A204.1 (cell line): ENCODE measurements at regions not wholly inside any gene's neighbourhood (a gene's known extent, or its start where the extent isn't known, plus 50 kb on each side); places are given as distances from the start of the nearest gene placed in this dataset.
"Not testable (repeated sequence)": the region's sequence is repeated elsewhere in the genome, so short reads cannot be mapped to it uniquely, and the experiment has no call there.

Source experiments
- FAIRE-seq: peaks from 2 replicates; lab custom pipeline; 2012; peaks lifted over from hg19 to GRCh38; lab: Jason Lieb, UNC

DNA sequence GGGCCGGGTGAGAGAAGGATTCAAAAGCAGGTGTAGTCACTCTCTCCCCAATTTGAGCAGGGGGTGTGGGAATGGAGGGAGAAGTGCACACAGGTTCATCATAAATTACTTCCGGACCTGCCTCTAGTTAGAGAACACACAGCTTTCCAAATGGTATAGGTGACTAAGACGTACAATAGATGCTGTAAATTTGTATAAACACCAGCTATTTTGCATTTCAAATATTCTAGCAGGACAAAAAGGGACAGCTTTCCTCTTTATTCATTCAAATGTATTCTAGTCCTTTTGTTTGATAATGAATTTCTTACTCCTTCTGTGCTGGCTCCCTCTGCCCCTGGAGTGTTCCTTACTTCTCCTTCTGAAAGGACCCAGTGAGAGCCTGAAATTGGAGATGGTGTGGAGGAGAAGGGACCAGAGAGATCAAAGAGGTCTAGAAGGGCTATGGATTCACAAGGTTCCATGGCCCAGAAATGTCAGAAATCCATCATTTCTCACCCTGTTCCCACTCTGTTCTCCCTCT is 53.2 kb upstream of the SH3BP4 start:
- FAIRE-seq = no peak

DNA sequence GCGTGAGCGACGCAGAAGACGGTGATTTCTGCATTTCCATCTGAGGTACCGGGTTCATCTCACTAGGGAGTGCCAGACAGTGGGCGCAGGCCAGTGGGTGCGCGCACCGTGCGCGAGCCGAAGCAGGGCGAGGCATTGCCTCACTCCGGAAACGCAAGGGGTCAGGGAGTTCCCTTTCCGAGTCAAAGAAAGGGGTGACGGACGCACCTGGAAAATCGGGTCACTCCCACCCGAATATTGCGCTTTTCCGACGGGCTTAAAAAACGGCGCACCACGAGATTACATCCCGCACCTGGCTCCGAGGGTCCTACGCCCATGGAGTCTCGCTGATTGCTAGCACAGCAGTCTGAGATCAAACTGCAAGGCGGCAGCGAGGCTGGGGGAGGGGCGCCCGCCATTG is 63.4 kb upstream of the SH3BP4 start:
- FAIRE-seq = not testable (repeated sequence)

DNA sequence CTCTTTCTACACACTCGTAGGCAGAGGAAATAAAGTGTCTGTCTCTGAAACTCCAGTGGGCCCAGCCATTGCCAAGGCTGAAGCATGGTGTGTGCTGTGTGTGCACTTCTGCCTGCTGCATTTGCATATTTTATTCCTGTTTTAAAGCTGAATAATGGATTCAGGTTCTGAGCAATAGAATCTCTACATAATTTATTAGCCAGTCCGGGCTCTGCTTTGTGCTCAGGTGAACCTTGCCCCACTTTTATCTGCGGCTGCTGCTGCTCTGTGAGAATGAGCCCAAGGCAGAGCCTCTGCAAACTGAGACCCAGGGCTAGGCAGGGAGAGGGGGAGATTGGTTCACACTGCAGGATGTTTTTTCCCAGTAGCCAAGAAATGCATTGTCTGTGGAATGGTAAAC is 64.6 kb upstream of the SH3BP4 start:
- no peak for FAIRE-seq

DNA sequence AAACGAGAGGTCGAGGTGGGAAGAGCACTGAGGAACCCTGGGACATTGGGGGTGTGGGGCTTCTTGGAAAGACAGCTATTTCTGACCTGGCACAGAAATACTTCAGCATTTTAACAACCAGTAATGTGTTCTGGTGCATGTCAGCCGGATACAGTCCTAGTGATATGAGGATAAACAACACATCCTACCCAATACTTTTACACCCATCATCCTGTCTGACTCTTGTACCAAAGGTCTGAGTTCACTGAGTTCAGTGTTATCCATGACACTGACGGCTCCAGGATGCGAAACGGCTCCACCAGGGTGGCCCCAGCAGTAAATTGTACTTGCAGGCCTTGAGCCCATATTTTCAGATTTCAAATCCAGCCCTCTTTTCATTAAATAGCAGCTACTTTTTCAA is 65.9 kb upstream of the SH3BP4 start:
- no peak for FAIRE-seq

DNA sequence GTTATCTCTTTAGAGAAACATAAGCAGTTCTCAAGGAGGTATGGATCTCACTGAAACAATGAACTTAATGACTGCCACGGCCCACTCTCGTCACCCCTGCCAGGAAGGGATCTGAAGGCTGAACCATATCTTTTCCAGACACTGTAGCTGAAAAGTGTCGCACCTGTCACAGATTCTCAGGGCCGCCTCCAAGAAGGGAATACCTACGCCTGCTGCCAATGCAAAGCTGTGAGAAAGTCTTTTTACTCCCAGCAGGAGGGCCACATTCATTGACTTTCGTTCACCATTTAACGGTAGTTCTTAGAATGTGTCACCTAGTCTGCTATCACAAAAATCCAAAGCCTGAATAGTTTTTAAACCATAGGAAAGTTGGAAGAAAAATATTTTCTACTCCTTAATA is 66.7 kb upstream of the SH3BP4 start:
- no peak for FAIRE-seq

DNA sequence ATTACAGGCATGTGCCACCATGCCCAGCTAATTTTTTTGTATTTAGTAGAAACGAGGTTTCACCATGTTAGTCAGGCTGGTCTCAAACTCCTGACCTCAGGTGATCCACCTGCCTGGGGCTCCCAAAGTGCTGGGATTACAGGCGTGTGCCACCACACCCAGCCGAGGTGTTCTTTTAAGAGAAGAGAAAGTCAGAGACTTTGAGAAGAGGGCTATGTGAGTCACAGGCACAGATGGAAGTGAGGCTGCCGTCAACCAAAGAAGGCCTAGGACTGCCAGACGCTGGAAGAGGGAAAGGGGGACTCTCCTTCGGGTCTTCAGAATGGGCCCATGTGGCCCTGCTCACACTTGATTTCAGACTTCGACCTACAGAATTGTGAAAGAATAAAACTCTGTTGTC is 67.2 kb upstream of the SH3BP4 start:
- no peak for FAIRE-seq

DNA sequence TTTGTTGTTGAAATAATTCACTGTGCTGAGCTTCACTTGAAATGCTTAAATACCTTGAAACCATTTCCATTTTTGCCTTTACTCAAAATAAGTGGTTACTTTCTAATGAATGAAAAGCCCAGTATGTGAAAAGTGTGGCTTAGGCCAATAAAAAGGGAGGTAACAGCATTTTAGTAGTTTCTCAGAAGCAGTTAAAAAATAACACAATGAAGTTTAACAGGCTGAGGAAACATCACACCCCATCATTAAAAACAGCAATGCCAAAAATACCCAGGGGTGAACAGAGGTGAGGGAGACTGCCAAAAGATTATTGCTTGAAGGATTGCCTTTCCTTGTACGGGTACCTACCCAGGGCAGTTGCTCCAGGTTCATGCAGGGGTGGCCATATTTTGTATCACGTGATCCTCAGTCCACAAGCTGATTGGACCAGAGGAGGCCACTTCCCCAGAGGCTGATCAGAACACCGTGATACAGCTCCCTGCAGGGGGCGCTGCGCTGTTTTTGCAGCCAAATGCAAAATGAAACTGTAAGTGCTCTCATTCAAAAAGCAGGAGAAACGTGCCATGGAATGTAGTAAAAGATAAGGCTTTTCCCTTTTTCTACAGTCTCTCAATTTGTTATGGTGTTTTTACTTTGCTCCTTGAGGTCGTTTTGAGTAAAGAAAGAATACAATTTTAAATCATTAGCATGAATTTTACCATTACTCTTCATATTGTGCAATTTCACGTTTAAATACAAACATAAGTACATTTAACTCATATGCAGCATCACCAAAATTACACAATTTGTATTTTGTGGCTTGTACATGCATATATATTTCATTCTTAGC is 70.2 kb upstream of the SH3BP4 start:
- no peak for FAIRE-seq

DNA sequence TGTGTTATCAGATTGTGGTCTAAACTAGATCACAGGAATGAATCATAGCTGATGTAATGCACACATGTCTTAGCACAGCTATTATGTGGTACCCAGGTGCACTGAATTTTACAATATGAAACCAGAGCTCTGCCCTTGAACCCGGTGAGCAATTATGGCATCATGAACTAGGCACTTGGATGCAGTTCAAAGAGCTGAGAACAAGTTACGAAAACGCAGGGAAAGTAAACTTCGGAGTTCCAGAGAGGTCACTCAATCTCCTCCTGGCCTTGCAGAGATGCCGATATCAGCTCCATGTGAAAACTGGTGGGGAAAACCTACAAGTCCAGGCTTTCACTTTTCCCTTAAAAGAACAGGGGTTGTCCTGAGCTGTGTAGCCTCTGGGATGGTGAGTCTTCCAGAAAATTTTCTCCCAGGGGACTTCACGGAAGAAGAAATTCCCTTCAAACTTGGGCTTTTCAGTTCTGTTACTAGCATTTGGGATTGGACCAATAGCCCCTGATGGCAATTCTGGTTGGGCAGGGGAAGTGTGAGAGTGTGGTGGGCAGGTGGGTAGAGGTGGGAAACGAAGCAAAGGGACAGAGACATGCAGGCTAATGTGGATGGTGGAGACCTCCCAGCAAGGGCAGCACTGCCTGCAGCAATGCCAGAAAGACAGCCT is 71.1 kb upstream of the SH3BP4 start:
- FAIRE-seq = no peak

DNA sequence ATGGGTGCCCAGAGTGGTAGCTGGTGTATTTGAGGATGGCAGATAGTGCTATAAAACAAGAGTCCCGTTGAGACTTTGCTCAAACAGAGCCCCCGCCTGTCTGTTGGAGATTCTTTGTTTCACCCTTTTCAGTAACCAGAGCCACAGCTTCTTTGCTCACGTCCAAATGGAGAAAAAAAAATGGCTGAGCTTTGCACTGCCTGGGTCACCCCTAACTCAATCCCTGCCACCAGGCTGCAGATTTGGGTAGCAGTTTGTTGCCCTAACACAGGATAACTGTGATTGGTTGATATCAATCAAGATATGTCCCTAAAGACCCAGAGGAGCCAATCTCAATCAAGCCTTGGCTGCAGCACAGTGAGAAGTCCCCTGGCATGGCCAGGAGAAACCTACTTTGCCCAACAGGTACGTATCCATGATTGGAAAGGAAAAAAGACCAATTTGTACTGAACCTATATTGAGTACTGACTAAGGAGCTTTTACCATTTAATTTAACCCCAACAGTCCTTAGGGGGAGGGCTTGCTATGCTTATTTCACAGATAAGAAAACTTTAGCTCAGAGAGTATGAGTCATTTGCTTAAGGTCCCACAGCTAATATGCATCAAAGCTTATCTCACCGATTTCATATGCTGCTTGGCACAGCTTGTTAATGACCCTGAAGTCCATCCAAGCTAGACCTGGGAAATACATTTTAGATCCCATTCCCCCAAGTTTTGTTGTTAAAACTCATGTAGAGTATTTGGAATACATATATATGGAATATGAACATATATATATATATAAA is 72.0 kb upstream of the SH3BP4 start:
- FAIRE-seq = no peak

DNA sequence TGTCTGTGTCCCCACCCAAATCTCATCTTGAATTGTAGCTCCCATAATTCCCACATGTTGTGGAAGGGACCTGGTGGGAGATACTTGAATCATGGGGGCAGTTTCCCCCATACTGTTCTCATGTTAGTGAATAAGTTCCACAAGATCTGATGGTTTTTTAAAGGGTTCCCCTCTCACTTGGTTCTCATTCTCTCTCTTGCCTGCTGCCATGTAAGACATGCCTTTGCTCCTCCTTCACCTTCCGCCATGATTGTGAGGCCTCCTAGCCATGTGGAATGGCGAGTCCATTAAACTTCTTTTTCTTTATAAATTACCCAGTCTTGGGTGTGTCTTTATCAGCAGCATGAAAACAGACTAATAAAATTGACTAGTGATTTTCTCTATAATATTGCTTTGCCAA is 75.2 kb upstream of the SH3BP4 start:
- not testable (repeated sequence) for FAIRE-seq

DNA sequence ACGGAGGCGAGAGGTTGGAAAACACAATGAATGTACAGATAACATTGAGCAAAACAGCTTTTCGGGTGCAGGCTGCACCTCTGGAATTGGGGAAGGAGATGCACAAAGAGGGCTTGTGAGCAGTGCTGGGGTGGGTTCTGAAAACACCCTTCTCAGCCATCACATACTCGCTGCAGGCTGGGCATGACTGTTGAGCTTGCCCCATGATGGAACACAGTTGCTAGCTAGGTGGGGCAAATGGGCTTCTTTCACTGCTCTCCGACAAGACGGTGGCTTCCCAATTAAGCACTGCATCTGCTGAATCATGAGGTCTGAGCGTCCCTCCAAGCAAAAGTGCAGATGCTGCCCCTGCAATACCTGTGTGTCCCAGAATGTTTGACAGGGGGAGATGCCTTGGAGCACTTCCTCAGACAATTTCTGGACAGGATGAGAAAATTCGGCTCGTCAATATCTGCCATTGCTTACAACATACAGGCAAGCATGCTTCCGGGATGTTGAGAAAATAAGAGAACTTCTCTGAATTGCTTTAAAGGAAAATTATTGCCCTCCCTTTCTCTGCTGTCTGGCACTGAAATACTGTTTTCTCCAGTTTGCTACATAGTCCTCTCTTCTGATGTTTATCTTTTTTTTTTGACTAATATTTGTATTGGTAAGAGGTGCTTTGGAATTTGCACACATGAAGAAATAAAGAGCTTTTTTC is 77.3 kb upstream of the SH3BP4 start:
- FAIRE-seq = no peak

DNA sequence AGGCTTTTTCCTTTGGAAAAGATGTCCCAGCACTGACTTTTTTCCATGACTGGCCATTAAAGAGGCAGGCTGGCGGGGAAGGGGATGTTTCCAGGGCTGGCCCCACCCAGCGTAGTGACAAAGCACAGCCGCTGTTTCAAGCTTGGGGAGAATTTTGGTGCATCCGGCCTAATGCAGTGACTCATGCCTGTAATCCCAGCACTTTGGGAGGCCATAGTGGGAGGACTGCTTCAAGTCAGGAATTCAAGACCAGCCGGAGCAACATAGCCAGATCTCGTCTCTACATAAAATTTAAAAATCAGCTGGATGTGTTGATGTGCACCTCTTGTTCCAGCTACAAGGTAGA is 78.0 kb upstream of the SH3BP4 start:
- FAIRE-seq = no peak

DNA sequence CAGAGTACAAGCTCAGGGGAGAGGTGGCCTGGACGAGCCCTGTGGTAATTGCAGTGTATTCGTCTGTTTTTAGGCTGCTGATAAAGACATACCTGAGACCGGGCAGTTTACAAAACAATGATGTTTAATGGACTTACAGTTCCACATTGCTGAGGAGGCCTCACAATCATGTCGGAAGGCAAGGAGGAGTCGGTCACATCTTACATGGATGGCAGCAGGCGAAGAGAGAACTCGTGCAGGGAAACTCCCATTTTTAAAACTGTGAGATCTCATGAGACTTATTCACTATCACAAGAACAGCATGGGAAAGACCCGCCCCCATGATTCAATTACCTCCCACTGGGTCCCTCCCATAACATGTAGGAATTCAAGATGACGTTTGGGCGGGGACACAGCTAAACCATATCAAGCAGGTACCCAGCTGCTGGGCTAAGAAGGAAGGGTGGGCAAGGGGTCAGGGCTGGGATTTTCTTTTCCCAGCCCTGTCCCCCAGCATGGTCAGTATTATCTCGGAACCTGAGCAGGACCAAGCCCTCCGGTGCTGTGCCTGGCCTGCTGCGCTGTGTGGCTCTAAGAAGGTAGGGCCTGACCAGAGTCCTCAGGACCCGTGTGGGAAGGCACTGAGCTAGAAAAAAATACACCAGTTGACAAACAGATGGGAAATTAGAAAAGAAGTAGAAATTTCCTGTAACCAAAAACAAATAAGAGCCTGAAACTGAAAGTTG is 78.6 kb upstream of the SH3BP4 start:
- FAIRE-seq = no peak

DNA sequence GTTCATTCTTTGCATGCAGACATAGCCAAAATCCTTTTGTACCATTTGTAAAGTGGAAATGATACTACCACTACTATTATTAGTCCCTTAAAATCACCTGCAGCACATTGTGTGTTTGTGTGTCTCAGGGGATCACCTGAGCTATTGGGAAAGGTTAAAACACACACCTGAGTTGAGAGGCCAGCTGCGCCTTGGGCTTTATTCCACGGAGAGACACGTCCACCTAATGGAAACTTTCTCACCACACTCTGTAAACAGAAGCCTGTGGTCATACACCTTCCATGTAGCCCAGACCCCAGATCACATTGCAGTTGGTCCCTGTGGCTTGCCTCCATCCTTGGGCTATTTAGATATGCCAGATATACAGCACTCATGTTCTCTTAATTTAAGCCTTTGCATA is 81.8 kb upstream of the SH3BP4 start:
- FAIRE-seq = no peak

DNA sequence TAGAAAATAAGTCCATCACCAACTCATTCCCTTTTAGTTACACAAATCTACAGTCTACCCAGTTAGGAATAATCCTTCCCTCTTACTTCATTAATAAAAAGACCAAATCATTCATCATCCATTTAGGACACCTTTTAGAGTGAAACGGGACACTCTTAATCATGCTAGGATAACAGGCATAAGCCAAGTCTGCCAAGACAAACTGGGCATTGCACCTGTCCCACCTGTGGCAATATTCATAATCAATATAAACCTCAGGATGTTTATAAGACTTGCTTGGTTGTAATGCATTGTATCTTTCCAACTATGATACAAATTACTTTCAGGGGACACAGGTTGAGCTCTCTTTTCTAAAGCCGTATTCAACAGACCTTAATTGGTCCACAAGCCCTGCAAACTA is 82.7 kb upstream of the SH3BP4 start:
- no peak for FAIRE-seq

DNA sequence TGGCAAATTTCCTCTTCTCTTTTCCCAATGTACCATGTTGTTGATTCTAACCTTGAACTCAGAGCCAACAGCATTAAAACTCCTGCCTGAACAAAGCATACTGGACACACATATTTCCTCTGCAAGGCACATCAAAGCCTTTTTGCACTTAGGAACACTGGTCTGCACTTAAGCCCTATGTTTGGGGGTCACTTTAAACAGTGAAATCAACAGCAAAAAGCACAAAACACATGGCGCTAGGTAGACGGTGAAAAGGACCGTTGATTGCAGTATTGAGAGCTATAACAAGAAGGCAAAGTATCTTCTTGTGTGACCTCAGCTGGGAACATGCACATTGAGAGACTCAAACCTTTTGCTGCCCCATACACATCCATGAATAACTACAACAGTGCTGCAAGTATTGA is 83.9 kb upstream of the SH3BP4 start:
- FAIRE-seq = no peak

DNA sequence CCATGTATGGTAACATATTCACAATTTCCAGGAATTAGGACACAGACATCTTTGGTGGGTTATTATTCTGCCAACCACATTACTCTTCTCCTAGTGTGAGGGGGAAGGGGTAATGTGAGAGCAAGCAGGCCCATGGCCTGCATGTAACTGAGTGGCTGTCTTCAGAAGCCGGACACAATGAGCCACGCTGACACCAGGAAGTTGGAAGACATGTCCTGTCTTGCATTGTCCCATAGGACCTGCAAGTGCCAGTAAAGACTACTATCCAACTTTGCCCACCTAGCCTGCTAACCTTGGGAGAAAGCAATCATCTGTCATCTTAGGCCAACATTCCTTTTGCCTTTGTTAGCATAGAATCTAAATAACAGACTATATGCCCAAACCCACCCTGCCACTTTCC is 86.2 kb upstream of the SH3BP4 start:
- FAIRE-seq = no peak

DNA sequence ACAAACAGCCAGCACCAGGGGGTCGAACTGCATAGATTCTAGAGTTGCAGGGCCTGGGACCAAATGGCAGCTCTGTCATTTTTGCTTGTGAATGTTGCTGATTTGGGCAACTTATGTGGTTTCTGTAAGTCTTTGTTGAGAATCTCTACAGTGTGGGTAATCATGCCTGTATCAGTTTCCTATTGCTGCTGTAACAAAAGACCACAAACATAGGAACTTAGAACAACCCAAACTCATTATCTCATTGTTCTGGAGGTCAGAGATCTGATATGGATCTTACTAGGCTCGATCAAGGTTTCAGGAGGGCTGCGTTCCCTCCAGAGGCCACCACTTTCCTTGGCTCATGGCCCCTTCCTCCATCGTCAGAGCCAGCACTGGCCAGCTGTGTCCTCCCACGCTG is 86.8 kb upstream of the SH3BP4 start:
- FAIRE-seq = no peak

DNA sequence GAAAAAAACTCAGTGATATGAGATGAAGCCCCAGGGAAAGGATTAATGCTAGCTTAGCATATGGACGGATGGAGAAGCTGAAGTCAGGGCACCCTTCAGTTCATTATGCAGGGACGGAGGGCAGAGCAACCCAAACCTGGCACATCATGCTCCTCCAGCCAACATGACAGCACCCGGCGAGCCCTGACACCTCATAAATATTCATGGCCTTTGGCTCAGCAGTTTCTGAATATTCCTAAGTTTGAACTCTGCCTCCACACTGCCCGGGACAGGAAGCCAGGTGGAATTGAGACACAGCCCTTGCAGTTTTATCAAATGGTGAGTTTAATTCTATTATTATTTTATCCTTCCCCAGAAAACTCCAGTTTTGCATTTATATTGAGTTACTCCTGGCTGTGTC is 87.3 kb upstream of the SH3BP4 start:
- no peak for FAIRE-seq

DNA sequence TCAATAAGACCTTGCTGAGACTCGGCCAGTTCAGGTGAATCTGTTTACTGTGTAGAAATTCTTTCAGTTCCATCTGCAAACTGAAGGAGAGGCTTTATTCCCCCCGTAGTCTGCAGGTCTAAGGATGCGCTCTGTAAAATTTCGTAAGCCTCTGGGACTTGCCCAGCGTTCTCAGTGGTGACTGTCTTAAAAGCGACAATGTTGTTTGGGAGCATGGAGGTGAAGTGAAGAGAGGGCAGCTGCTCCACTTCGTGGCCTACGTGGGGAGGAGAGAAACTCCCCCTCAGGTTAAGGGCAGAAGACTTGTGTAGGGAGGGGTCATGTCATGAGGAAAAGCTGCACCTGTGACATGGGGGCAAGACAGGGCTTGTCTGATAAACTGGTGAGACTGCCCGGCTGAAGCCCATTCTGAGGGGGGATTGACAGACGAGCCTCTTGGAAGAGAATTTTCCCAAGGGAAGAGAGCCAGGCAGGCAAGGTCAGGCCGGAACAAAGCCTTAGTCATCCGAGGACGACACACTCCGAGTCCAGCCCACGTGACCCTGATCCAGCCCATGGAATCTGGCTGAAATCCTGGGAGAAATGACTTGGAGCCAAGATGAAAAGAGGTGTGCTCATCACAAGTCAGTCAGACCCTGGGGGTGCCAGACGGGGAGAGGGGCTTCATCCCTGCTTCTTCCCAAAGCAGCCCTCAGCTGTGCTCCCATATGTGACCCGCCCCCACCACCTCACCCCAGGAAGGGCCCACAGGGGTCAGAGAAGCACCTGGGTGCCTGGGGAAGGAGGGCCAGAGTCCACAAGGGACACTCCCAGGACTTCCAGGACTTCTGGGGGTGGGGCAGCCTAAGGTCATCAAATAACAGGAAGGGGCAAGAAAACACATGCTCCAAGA is 88.5 kb upstream of the SH3BP4 start:
- FAIRE-seq = no peak
